Suprapubic skin (tissue), 4 donors: ENCODE measurements at regions not wholly inside any gene's neighbourhood (a gene's known extent, or its start where the extent isn't known, plus 50 kb on each side); places are given as distances from the start of the nearest gene placed in this dataset.

Source experiments
- DNase-seq, 2 donors: peaks; one replicate each; pipeline ENCODE4 v3.0.0-alpha.2; 2019; ENCODE audit warnings: low spot score in 2 of 2
- H3K27ac ChIP-seq: fragments of 200-600 bp; sonication (generic); one replicate; pipeline ENCODE4 v1.5.1; 2019
- H3K27me3 ChIP-seq: fragments of 200-600 bp; sonication (generic); one replicate; pipeline ENCODE4 v1.5.1; 2019
- H3K36me3 ChIP-seq: fragments of 200-600 bp; sonication (generic); one replicate; pipeline ENCODE4 v1.5.1; 2019
- H3K4me1 ChIP-seq: fragments of 200-600 bp; sonication (generic); one replicate; pipeline ENCODE4 v1.5.1; 2019
- H3K4me3 ChIP-seq: fragments of 200-600 bp; sonication (generic); one replicate; pipeline ENCODE4 v1.5.1; 2019; ENCODE audit warnings: mild to moderate bottlenecking
- H3K9me3 ChIP-seq: fragments of 200-600 bp; sonication (generic); one replicate; pipeline ENCODE4 v1.5.1; 2019
- CTCF ChIP-seq, 2 donors: fragments of 200-600 bp in 1 of 2; fragments of 450-650 bp in 1 of 2; sonication (generic) in 1 of 2; IDR thresholded peaks; one replicate each; pipeline ENCODE4 v1.5.1; 2016 to 2019; ENCODE audit warnings: antibody characterized with exemption in 2 of 2, mild to moderate bottlenecking in 1 of 2, moderate library complexity in 1 of 2
- EP300 ChIP-seq: sonication (generic); formaldehyde crosslinking; IDR thresholded peaks from one replicate; pipeline ENCODE4 v1.6.1; 2017; ENCODE audit warnings: antibody characterized with exemption
- POLR2A ChIP-seq, 2 donors: fragments of 450-650 bp; IDR thresholded peaks; one replicate each; pipeline ENCODE4 v1.6.1; 2017; ENCODE audit warnings: antibody characterized with exemption in 2 of 2, mild to moderate bottlenecking in 2 of 2, moderate library complexity in 2 of 2
- POLR2AphosphoS5 ChIP-seq, 3 donors: sonication (generic); formaldehyde crosslinking; IDR thresholded peaks; one replicate each; pipeline ENCODE4 v1.6.1; 2017; ENCODE audit warnings: antibody characterized with exemption in 3 of 3
- WGBS: methylation state at CpG from one replicate; pipeline ENCODE4 v1.1.5; 2018; 5-methylcytosine and 5-hydroxymethylcytosine counted together

- Histone ChIP-seq H3K4me3 (no peak overlapping the region), H3K27me3 (no peaks in the 10 kb centered on the region), H3K9me3 (no peaks in the 10 kb centered on the region), H3K27ac (peak overlapping the region; percentile 82), H3K4me1 (peaks cover 26% of the 10 kb centered on the region), H3K36me3 (no peaks in the 10 kb centered on the region)
- 20% methylated on average over 7 of the region's 7 CpGs for WGBS
- peak in 1 of 2 donors; percentile 65 for DNase-seq
- TF ChIP-seq CTCF (IDR thresholded peaks at IDR 0.05) (no peak), POLR2A (IDR thresholded peaks at IDR 0.05) (no peak), POLR2AphosphoS5 (IDR thresholded peaks at IDR 0.05) (peak; percentile 24 to 89 (median 73)), EP300 (no peak)
Observed at GRCh38 chr7:116316838-116317628, 106.7 kb downstream of the TES start.

- Histone ChIP-seq H3K4me3 (no peak overlapping the region), H3K9me3 (no peaks in the 10 kb centered on the region), H3K4me1 (peaks cover 26% of the 10 kb centered on the region), H3K36me3 (no peaks in the 10 kb centered on the region), H3K27ac (peak overlapping the region; percentile 82), H3K27me3 (no peaks in the 10 kb centered on the region)
- TF ChIP-seq CTCF (IDR thresholded peaks at IDR 0.05) (no peak), EP300 (no peak), POLR2A (IDR thresholded peaks at IDR 0.05) (no peak), POLR2AphosphoS5 (IDR thresholded peaks at IDR 0.05) (no peak)
- no peak for DNase-seq
- WGBS: 90% methylated on average over 4 of the region's 4 CpGs
Observed at GRCh38 chr7:116317907-116318306, 107.6 kb downstream of the TES start.

- TF ChIP-seq CTCF (IDR thresholded peaks at IDR 0.05) (no peak), EP300 (no peak), POLR2AphosphoS5 (IDR thresholded peaks at IDR 0.05) (no peak)
- no peak for DNase-seq
- Histone ChIP-seq H3K27ac (no peak overlapping the region), H3K4me1 (peaks cover 4% of the 10 kb centered on the region), H3K27me3 (no peaks in the 10 kb centered on the region), H3K4me3 (no peak overlapping the region), H3K36me3 (no peaks in the 10 kb centered on the region), H3K9me3 (no peaks in the 10 kb centered on the region)
- WGBS: 93% methylated on average over 2 of the region's 2 CpGs
Observed at GRCh38 chr7:116322541-116322940, 112.2 kb downstream of the TES start.

- Histone ChIP-seq H3K36me3 (no peaks in the 10 kb centered on the region), H3K4me1 (no peaks in the 10 kb centered on the region), H3K9me3 (no peaks in the 10 kb centered on the region), H3K4me3 (no peak overlapping the region), H3K27me3 (no peaks in the 10 kb centered on the region), H3K27ac (no peak overlapping the region)
- no peak for TF ChIP-seq CTCF (IDR thresholded peaks at IDR 0.05)
- TF ChIP-seq POLR2A (IDR thresholded peaks at IDR 0.05): no peak
- no peak for TF ChIP-seq POLR2AphosphoS5 (IDR thresholded peaks at IDR 0.05)
- no peak for TF ChIP-seq EP300
- no peak for DNase-seq
- 91% methylated on average over 2 of the region's 2 CpGs for WGBS
Observed at GRCh38 chr7:116324582-116324981, 114.2 kb downstream of the TES start.

GRCh38 chr7:116325517-116325916, 115.2 kb downstream of the TES start:
- Histone ChIP-seq H3K4me3 (no peak overlapping the region), H3K9me3 (no peaks in the 10 kb centered on the region), H3K27ac (no peak overlapping the region), H3K4me1 (peaks cover 4% of the 10 kb centered on the region), H3K27me3 (no peaks in the 10 kb centered on the region), H3K36me3 (no peaks in the 10 kb centered on the region)
- WGBS: 78% methylated on average over 3 of the region's 3 CpGs
- no peak for TF ChIP-seq EP300
- TF ChIP-seq CTCF (IDR thresholded peaks at IDR 0.05): no peak
- no peak for TF ChIP-seq POLR2AphosphoS5 (IDR thresholded peaks at IDR 0.05)
- TF ChIP-seq POLR2A (IDR thresholded peaks at IDR 0.05): no peak
- no peak for DNase-seq
